NCI-H1105 (cell line): ENCODE measurements at regions not wholly inside any gene's neighbourhood (a gene's known extent, or its start where the extent isn't known, plus 50 kb on each side); places are given as distances from the start of the nearest gene placed in this dataset.

ENCODE experiments used
- DNase-seq: peaks from one replicate; lab custom pipeline; 2025; lab: John Stamatoyannopoulos, UW

GRCh38 chr17:77307479-77308198 is 166.9 kb downstream of the SEC14L1 start:
- DNase-seq = no peak

GRCh38 chr17:77308861-77309726 is 168.3 kb downstream of the SEC14L1 start:
- no peak for DNase-seq

- no peak for DNase-seq
Observed at GRCh38 chr17:77310336-77310735, 169.6 kb downstream of the SEC14L1 start.

- no peak for DNase-seq
Observed at GRCh38 chr17:77311371-77311981, 170.7 kb downstream of the SEC14L1 start.

- DNase-seq = no peak
Observed at GRCh38 chr17:77312061-77312701, 171.4 kb downstream of the SEC14L1 start.

- DNase-seq = no peak
Observed at GRCh38 chr17:77312786-77313599, 172.2 kb downstream of the SEC14L1 start.

GRCh38 chr17:77313831-77314230 is 173.1 kb downstream of the SEC14L1 start:
- DNase-seq = no peak

GRCh38 chr17:77314601-77315000 is 173.8 kb downstream of the SEC14L1 start:
- no peak for DNase-seq

- no peak for DNase-seq
Observed at GRCh38 chr17:77315010-77315409, 174.2 kb downstream of the SEC14L1 start.

GRCh38 chr17:77315551-77316190 is 174.9 kb downstream of the SEC14L1 start:
- DNase-seq = no peak

GRCh38 chr17:77316191-77316641 is 175.4 kb downstream of the SEC14L1 start:
- no peak for DNase-seq

GRCh38 chr17:77316651-77317050 is 175.9 kb downstream of the SEC14L1 start:
- DNase-seq = no peak

GRCh38 chr17:77317091-77317750 is 176.5 kb downstream of the SEC14L1 start:
- DNase-seq = no peak

GRCh38 chr17:77318021-77318420 is 177.3 kb downstream of the SEC14L1 start:
- no peak for DNase-seq

- DNase-seq = no peak
Observed at GRCh38 chr17:77318491-77319210, 177.9 kb downstream of the SEC14L1 start.

GRCh38 chr17:77319211-77320043 is 178.7 kb downstream of the SEC14L1 start:
- DNase-seq = no peak

- no peak for DNase-seq
Observed at GRCh38 chr17:77320044-77320440, 179.3 kb downstream of the SEC14L1 start.

- no peak for DNase-seq
Observed at GRCh38 chr17:77320485-77321256, 179.9 kb downstream of the SEC14L1 start.
